Activated T-cell treated with anti-CD3 and anti-CD28 coated beads, Interleukin-2, amount 50 U/mL, for 48 hours (primary cell): ENCODE measurements at regions not wholly inside any gene's neighbourhood (a gene's known extent, or its start where the extent isn't known, plus 50 kb on each side); places are given as distances from the start of the nearest gene placed in this dataset.

ENCODE experiments used
- DNase-seq, 2 experiments: peaks; one replicate each; pipeline ENCODE4 v3.0.0-alpha.2; 2020

DNA sequence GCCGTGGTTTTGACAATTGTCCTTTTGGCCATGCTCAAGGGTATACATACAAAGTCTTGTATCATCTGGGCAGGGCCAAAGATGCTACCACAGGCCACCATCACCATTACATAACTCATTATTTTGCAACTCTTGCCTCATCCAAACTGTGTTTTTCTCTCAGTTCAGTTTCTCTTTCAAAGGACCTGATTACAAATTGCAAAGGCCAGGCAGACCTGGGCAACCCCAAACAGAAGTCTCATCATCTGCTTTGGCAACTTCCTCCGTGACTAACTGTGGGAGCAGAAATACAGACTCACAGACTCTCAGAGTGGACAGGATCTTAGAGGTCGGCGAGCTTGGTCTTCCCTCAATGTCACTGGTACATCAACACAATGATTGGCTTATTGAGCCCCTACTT lies 117.8 kb upstream of the NEDD9 start:
- DNase-seq, result no peak

GRCh38 chr6:11349880-11350279 lies 117.4 kb upstream of the NEDD9 start:
- DNase-seq, result no peak

DNA sequence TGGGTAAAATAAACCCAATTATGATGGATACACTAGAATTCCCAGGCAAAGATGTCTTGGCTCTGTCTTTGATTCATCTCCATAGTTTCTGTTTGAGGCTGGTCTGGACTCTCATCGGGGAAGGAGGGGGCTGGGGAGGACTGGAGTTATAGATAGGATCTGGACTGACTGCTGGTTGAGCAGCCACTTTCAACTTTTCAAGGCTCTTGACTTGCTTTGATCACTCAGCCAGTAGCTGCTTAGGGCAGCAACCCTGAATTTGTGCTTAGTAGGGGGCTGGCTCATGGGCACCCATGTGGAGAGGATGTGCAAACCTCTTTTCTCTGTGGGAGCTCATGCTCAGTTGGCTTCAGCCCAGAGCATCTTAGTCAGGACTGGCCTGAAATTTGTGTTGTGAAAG lies 114.0 kb upstream of the NEDD9 start:
- no peak for DNase-seq

- DNase-seq, result no peak
Measured at GRCh38 chr6:11345536-11345935, 113.1 kb upstream of the NEDD9 start.

- no peak for DNase-seq
Measured at GRCh38 chr6:11343963-11344723, 111.7 kb upstream of the NEDD9 start.

GRCh38 chr6:11341867-11342266 lies 109.4 kb upstream of the NEDD9 start:
- DNase-seq, result no peak

DNA sequence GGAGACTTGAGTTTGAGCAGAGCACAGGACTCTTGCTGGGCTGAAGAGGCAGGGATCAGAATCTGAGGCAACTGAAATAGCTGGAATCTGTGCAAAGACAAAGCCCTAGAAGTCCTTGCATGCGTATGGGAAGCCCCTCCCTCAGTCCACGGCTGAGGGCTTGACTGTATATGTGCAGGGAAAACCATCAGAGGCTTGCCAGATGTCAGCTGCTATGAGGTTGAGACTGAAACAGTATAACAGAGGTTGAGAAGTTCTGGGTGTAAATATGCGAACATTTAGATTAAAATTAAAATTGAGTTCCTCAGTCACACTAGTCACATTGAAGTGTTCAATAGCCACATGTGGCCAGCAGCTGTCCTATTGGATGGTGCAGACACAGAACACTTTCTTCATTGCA lies 108.8 kb upstream of the NEDD9 start:
- DNase-seq, result no peak

DNA sequence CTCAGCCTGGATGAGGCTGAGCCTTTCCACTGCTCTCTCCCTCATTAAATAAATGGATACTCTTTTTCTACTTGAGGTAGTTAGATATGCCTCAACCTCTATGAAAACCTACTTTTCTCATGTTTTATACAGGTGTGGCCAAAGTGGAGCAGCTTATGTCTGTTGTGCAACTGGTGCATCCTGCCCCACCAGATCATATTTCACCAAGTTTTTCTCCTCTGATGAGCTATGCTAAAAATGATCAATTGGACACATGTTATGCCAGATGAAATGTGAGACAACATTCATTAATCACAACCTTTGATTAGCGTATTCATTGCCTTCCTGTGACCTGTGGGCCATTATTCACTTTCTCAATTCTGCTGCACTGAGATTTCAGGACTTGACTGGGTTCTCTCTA lies 106.9 kb upstream of the NEDD9 start:
- no peak for DNase-seq

DNA sequence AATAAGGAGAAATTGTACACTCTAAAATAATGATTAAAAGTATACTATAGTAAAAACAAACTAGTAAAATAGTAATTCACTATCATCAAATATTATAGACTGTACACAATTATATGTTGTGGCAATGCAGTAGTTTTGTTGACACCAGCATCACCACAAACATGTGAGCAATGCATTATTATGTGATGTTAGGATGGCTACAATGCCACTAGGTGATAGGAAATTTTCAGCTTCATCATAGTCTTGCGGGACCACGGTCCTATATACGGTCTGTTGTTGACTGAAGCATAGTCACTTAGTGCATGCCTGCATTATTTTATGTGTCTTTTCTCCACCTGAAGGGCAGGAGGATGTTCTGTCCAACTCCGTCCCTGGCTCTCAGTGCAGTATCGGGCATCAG lies 104.8 kb upstream of the NEDD9 start:
- DNase-seq, result no peak

DNA sequence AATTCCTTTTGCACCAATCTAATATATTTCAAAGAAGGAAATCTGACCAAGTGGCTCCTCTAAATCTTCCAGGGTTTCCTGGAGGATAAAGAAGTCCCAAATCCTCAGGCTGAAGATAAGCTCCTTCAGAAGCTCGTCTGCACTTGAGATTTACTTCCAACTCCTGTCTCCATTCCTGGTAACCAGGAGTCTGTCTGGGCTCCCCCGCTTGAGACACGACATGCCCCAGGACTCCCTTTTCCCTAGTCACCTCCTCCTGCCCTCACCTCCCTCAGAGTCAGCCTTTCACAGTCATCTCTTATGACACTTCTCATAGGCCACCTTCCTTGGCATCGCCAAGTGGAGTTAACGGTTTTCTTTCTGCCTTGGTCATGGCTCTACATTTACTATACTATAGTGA lies 103.4 kb upstream of the NEDD9 start:
- DNase-seq, result no peak

GRCh38 chr6:11333132-11333849 lies 100.8 kb upstream of the NEDD9 start:
- DNase-seq, result peak; percentile 38 to 42

DNA sequence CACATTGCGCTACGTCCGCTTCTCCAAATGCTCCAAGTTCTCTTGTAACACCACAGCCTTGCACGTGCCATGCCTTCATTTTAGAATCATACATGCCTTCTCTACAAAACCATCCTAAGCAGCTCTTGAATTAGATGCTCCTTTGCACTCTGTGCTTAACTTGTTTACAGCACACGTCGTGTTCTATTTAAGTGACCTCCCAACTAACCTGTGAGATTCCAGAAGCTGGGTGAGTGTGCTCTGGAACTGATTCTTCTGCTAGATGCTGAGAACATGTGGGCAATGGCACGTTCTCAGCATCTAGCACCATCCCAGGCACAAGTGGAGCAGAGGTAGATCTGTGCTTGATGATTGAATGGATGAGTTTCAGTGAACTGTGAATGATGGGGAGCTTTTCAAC lies 100.0 kb upstream of the NEDD9 start:
- no peak for DNase-seq

DNA sequence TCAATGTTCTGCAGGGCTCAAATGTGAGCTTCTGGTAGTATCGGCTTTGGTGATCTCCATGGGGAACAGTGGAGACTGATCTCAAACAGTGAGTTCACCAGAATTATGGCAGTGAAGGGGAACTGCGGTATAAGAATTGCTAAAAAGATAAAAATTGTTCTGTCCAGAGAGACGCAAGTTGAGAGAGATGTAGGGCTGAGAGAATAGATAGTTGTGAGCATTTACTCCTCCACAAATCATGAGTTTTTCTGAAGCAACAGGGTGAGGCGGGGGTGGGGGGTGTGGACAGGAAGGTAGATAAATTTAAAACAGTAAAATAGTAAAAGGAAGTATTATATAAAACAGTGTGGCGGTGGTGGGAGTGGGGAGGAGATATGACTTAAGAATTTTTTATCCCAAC lies 98.6 kb upstream of the NEDD9 start:
- no peak for DNase-seq

DNA sequence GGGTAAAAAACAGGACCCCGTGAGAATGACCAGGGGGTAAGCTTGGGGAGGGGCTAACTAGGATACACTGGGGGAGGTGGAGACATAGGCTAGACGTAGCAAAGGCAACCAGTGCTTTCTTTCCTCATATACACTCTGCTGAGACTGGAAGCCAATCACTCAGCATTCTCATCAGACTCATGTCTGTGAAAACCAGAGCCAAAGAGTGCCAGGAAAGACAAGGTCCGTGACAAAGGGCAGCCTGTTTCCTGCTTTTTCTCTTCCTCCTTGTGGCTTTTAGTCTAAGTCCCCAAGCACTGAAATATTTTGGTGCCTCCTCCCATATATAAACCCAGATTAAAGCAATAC lies 97.9 kb upstream of the NEDD9 start:
- peak in 1 of 2 experiments; percentile 39 for DNase-seq

DNA sequence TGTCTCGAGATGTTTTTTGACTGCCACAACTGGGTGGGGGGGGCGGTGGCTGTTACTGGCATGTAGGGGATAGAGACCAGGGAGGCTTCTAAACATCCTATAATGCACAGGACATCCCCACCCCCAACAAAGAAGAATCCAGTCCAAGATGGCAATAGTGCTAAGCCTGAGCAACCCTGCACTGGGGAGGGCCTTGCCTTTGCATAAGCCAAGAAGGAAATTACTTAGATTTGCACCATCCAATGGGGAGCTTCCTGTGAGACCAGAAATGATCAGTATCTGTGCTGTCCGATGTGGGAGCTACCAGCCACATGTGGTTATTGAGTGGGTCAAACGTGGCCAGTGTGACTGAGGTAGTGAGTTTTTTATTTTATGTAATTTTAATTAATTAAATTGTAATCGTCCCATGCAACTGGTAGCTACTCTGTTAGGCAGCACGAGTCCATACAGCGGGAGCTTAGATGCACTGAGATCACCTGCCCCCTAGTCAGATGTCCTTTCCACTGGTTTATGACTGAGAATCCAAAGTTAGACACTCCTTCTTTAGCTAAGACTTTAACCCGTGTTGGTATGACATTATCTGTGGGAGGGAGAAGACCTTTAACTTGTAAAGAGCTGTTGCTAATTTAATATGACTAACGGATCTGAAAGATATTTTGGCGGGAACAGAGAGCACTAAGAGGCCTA lies 97.4 kb upstream of the NEDD9 start:
- DNase-seq, result no peak

DNA sequence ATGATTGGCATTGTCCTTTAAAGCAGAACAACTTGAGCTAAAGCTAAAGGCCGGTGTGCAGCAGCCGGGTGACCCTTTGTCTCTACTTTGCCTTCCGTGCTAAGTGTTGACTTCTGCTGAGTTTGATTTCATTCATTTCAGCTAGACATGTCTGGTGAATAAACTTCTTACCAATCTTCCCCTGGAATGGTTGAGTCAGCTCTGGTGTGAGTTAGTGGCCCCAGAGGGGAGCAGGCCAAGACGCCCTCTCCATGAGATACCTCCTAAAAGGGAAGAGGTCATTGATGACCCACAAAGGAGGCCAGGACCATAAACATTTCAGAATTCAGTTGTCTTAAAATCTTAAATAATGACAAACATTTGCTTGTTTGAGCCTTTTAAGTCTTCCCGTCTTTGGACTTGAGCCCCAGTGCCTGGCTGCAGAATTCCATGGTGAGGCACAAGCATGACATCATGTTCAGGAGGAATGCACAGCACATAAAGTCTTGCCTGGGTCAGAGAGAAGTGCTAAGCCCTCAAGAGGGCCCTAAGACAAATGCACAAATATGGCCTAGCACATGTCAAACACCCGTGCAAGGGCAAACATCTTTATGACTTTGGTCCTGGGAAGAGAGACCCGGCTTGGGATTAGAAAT lies 96.3 kb upstream of the NEDD9 start:
- no peak for DNase-seq

DNA sequence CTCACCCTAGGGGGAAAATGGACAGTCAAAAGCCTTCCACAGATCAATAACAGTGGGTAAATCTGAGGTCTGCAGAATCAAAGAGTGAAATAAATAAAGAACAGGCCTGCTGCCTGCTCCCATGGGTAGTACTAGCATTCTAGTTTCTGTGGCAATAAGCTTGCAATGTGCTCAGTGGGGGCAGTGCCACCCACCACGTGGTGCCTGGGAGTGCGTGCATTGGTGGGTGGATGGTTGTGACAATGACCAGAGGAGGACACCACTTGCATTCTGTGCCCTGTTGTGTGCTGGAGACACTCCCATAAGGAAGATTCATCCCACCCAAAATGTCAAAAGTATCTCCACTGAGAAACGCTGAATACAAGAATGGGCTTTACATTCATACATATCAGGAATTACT lies 95.5 kb upstream of the NEDD9 start:
- DNase-seq, result no peak

GRCh38 chr6:11326116-11326515 lies 93.6 kb upstream of the NEDD9 start:
- no peak for DNase-seq

- DNase-seq, result peak; percentile 68 to 72
Measured at GRCh38 chr6:11324453-11325015, 92.1 kb upstream of the NEDD9 start.

DNA sequence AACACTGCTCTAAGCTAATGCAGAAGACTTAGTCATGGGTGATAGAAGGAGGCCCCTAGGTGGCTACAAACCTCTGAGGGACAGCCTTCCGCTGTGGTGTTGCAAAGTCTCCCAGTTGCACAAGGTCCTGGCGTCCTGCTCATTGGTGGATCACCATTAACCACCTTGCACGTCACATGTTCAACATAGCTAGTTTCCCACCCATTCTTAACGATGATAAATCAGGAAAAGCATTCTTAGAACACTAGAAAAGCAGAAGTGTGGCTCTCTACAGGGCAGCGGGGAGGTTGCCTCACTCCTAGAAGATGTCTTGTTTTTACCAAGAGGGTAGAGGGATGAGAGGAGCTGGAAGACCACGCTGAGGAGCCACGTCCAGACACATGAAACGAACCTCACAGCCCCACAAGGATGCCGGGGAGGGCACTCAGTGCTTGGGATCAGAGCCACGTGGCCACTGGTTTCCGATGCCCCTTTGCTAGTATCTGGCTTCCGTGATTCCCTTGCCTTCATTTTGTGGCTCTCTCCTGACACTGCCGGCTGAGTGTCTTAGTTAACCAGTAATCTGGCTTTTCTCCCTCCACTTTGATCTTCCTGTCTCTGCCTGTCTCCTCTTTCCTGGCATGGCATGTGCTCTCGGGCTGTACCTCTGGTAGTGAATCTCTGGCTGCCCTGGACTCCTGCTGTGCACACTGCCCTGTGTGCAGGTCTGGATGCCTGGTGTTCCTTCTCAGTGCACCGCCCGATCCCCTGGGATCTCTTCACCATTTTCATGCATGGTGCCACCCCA lies 91.4 kb upstream of the NEDD9 start:
- no peak for DNase-seq

DNA sequence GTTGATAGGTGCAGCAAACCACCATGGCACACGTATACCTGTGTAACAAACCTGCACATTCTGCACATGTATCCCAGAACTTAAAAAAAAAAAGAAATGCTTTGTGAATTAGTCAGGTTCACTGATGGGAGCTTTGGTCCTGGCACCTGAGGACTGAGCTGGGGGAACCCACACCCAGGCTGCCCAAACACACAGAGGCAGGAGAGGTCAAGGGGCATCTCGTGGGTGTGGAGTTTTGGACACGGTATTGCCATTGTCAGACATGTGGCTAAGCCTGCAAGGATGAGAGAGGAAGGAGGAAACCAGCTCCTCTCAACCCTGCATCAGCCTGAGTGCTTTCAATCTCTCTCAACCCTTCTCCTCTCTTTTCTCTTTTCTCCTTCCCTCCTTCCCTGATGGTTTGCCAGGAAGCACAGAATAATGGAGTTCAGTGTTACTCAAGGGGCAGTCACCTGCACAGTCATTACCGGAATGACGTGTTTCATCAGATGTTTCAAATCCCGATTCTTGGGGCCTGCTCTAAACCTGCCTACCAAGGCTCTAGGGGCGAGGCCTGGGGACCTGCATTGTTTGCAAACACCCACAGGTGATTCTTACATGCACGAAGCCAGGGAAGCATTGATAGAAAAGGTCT lies 89.9 kb upstream of the NEDD9 start:
- DNase-seq, result no peak
